DMS114 treated with DMSO at 0.1 percent for 48 hours (cell line): ENCODE measurements at regions not wholly inside any gene's neighbourhood (a gene's known extent, or its start where the extent isn't known, plus 50 kb on each side); places are given as distances from the start of the nearest gene placed in this dataset.
A peak's percentile ranks its signal among the peaks of the same experiment; 100 is the strongest.
"Not testable (repeated sequence)": the region's sequence is repeated elsewhere in the genome, so short reads cannot be mapped to it uniquely, and the experiment has no call there.

ENCODE experiments used
- DNase-seq: peaks from one replicate; lab custom pipeline; 2025; ENCODE audit not compliant: unreplicated experiment; lab: John Stamatoyannopoulos, UW

DNA sequence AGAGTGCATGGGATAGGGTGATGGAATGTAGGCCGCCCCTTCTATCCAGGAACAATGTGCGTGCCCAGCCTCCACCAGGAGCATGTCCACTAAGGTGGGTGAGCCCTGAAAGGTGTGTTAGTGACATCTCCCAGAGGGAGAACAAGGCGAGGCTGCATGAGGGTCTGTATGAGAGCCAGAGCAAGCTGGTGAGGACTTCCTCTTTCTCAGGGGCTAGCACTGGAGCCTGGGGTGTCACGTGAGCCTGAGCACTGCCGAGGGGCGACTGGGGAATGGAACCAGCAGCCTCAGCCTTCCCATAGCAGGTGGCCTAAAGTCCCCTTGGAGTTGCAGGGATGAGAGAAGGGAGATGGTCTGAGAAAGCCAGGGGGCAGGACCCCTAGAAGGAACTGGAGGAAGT is 156.3 kb upstream of the COBL start:
- DNase-seq, result no peak

- no peak for DNase-seq
Observed at GRCh38 chr7:51471981-51472296, 155.3 kb upstream of the COBL start.

- no peak for DNase-seq
Observed at GRCh38 chr7:51471210-51471980, 154.8 kb upstream of the COBL start.

GRCh38 chr7:51467384-51468017 is 150.9 kb upstream of the COBL start:
- DNase-seq, result no peak

GRCh38 chr7:51459809-51460208 is 143.2 kb upstream of the COBL start:
- no peak for DNase-seq

- DNase-seq, result no peak
Observed at GRCh38 chr7:51458693-51459092, 142.1 kb upstream of the COBL start.

DNA sequence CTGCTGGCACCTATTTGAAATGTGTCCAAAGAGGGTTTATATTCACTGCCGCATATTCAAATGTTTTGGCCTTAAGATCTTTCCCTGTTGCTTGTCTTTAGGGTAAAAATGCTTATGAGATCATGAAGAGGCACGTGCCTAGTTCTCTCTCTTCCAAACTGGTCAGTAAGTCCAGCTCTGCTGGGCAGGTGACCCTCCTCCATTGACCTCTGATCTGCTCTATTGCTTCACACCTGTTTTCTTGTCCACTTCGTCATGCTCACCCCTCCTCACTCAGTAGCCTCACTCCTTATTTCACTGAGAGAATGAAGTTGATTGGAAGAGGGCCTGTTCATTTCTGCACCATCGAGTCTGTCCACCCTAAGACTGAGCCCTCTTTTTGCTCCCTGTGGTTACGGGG is 140.5 kb upstream of the COBL start:
- no peak for DNase-seq

DNA sequence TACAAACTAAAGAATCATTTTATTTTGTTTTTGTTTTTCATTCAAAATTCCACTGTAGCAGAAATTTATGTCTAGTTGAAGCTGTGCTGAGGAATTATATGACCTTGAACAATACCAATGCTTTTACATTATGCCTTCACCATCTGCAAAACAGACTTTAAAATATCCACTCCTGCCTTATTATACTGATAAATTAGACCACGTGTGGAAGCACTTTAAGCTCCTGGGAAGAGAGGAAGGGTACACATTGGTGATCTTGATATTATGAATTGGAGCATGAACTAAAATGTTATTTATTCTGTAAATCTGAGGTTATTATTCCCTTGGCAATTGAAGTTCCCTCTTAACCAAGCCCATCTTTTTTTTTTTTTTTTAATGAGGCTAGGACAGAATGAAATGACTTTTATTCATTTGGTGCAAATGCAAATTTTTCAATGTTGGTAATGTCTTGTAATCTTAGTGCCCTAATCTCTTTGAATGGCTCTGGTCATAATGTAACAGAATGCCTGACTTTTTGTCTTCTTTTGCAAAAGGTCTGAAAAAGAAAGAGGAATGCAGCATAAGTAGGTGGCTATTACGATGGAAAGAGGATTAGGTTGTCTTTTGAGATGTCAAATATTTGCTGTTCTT is 139.9 kb upstream of the COBL start:
- no peak for DNase-seq

DNA sequence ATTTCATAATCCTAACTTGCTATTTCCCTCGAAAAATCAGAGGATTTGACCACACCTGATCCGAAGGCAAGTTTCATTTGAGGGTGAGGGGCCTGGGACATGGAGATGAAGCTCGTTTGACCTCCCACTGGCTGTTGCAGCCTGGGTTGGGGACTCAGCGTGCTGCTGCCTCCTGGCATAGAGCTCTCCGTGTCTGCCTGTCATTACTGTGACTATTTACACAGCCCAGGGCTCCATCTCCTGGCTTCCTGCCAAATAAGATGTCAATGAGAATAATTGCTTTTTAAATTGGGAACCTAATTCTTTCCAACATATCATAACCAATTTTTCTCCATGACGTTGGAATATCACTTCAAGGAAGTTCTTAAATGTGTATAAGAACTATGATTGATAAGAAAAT is 139.3 kb upstream of the COBL start:
- DNase-seq, result no peak

GRCh38 chr7:51455513-51455912 is 138.9 kb upstream of the COBL start:
- no peak for DNase-seq

- DNase-seq, result no peak
Observed at GRCh38 chr7:51455086-51455485, 138.5 kb upstream of the COBL start.

DNA sequence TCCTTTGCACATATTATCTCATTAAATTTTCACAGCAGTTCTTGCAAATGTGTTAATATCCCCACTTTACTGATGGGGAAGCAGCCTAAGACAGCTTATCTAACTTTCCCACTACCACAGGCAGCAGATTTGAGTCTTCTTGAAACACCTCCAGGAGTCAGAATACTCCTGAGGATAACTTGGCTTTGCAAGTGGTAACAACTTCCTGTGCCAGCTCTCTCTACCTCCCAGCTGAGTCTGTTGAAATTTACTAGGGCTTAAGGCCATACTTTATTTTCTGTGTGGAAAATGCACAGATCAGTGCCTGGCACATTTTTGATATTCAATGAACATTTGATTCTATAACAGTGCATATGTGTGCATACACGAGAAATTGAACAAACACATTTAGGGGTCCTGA is 136.1 kb upstream of the COBL start:
- DNase-seq, result no peak

DNA sequence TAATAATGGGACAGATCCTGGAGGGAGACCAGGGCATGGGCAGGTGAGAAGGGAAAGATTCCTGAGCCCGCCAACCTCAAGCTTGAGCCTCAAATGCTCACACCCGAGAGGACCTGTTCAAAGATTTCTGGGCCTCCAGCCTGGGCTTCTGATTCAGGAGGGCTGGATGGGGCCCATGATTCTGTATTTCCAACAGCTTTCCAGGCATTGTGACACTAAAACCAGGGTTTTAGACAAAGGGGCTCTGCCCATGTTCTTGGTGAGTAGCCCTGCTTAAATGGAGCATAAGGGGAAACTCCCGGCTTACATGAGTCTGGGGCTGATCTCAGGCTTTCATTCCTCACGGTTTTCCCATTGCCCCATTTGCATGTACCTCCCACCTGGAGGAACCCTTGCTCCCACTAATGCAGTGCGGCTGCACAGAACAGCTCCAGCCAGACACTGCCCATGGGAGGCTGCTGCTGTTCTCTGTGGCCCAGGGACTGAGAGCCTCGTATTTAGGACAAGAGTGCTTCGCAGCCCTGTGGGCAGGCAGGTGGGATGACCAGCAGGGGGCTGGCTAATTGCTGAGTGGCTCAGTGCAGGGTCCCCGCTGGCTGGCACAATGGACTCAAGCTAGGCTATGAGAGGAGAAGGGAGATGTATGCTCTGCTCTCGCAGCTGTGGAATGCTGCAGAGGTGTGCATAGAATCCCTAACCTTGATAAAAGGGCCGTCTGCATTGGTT is 135.3 kb upstream of the COBL start:
- DNase-seq, result no peak

GRCh38 chr7:51450541-51450940 is 133.9 kb upstream of the COBL start:
- no peak for DNase-seq

- no peak for DNase-seq
Observed at GRCh38 chr7:51446785-51447184, 130.2 kb upstream of the COBL start.

DNA sequence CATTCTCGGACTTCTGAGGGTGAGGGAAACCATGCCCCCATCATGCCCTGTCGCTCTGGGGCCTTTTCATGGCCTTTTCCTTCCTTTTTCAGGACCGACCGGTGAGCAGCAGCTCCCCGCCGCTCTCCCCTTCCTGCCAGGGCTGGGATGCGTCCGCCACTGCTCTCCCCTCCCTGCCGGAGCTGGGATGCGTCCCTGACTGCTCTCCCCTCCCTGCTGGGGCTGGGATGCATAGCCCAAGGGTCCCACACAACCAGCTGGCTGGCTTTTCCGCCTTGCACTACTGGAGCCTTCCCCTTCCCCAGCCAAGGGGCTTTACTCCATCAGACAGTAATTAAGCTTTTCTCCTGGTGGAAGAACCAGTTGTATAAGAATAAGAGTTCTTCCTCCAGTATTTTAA is 129.7 kb upstream of the COBL start:
- no peak for DNase-seq

GRCh38 chr7:51444936-51445335 is 128.3 kb upstream of the COBL start:
- DNase-seq, result no peak

DNA sequence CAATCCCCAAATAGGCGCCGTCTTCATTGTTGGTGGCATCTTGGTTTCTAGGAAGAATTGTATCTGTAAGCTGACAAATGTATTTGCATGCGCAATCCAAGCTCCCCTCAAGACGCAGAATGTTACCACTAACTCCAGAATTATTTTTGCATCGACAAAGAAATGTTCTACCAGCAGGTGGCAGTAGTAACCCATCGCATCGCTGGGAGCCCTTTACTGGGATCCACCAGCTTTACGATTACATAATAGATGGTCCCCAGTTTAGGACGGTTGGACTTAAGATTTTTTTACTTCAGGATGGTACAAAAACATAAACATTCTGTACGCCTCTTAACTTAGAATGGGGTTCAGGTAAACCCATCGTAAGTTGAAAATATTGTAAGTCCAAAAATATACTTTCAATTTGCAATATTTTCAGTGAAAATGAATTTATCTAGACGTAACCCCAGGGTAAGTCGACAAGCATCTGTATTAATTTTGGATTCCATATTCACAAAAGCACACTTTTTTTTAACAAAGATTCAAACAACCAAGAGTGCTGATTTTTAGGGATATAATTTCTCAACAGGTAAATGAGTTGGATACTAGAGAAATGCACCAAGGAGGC is 114.0 kb upstream of the COBL start:
- DNase-seq, result peak; percentile 43

DNA sequence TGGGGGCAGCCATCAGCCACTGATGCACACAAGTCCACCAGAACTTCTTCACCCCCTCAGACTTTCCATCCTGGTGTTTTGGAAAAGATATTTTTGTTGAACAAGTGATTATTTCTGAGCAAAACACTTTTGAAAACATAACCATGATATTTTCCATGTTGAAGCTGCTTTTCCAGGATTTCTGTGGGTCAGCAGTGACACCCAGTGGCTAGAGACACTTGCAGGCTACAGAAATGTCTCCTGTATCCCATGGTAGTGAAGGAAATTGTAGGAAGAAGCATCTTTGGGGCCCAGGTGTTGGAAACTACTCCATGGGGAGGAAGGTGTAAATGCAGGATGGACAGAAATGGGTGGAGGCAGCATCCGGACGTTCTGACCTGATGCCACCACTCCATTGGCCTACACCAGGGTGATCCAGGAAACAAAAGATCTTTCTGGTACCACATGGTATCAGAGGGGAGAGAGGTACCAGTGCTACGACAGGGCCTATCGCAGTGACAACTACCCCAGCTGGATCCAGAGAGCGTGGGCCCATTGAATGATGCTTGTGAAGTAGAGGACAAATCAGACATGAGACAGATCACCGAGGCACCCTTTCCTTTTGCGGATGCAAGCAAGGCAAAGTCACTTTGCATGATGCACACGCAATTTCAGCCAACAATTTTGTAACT is 111.7 kb upstream of the COBL start:
- DNase-seq, result peak; percentile 40

- DNase-seq, result no peak
Observed at GRCh38 chr7:51426163-51426562, 109.6 kb upstream of the COBL start.

DNA sequence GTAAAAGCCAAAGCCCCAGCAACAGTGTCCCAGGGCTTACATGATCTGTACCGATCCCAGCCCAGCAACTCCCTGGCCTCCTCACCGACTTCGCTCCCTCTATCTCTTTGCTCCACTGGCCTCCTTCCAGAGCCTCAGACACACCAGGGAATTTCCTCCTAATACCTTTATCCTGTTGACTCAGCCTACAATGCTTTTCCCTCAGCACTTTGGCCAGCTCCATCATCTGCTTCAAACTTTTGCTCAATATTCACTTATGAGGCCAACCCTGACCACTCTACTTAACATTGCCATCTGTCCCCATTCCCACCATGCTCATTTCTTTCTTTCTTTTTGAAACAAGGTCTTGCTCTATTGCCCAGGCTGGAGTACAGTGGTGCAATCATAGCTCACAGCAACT is 93.3 kb upstream of the COBL start:
- DNase-seq, result not testable (repeated sequence)
